Suprapubic skin (tissue), 4 donors: ENCODE measurements at regions not wholly inside any gene's neighbourhood (a gene's known extent, or its start where the extent isn't known, plus 50 kb on each side); places are given as distances from the start of the nearest gene placed in this dataset.

Experiments
- EP300 ChIP-seq: sonication (generic); formaldehyde crosslinking; IDR thresholded peaks from one replicate; pipeline ENCODE4 v1.6.1; 2017; ENCODE audit warnings: antibody characterized with exemption
- POLR2A ChIP-seq, 2 donors: fragments of 450-650 bp; IDR thresholded peaks; one replicate each; pipeline ENCODE4 v1.6.1; 2017; ENCODE audit warnings: antibody characterized with exemption in 2 of 2, mild to moderate bottlenecking in 2 of 2, moderate library complexity in 2 of 2
- POLR2AphosphoS5 ChIP-seq, 3 donors: sonication (generic); formaldehyde crosslinking; IDR thresholded peaks; one replicate each; pipeline ENCODE4 v1.6.1; 2017; ENCODE audit warnings: antibody characterized with exemption in 3 of 3
- TF ChIP-seq, protein P1 (sequence below), 2 donors: fragments of 200-600 bp in 1 of 2; fragments of 450-650 bp in 1 of 2; sonication (generic) in 1 of 2; IDR thresholded peaks; one replicate each; pipeline ENCODE4 v1.5.1; 2016 to 2019; ENCODE audit warnings: antibody characterized with exemption in 2 of 2, mild to moderate bottlenecking in 1 of 2, moderate library complexity in 1 of 2

GRCh38 chr16:62135911-62136310 lies 99.7 kb upstream of the CDH8 start:
- TF ChIP-seq, protein P1, sequence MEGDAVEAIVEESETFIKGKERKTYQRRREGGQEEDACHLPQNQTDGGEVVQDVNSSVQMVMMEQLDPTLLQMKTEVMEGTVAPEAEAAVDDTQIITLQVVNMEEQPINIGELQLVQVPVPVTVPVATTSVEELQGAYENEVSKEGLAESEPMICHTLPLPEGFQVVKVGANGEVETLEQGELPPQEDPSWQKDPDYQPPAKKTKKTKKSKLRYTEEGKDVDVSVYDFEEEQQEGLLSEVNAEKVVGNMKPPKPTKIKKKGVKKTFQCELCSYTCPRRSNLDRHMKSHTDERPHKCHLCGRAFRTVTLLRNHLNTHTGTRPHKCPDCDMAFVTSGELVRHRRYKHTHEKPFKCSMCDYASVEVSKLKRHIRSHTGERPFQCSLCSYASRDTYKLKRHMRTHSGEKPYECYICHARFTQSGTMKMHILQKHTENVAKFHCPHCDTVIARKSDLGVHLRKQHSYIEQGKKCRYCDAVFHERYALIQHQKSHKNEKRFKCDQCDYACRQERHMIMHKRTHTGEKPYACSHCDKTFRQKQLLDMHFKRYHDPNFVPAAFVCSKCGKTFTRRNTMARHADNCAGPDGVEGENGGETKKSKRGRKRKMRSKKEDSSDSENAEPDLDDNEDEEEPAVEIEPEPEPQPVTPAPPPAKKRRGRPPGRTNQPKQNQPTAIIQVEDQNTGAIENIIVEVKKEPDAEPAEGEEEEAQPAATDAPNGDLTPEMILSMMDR (IDR thresholded peaks at IDR 0.05), result no peak
- TF ChIP-seq POLR2A (IDR thresholded peaks at IDR 0.05) (no peak), POLR2AphosphoS5 (IDR thresholded peaks at IDR 0.05) (no peak), EP300 (no peak)
